SK-N-SH (cell line): ENCODE measurements at regions not wholly inside any gene's neighbourhood (a gene's known extent, or its start where the extent isn't known, plus 50 kb on each side); places are given as distances from the start of the nearest gene placed in this dataset.

Source experiments
- CTCF ChIA-PET: fragments of 300-600, 350-600 bp; formaldehyde crosslinking; extraction: SDS; loops from one replicate; lab custom pipeline; 2021; lab: Yijun Ruan, JAX
- POLR2A ChIA-PET: fragments of 350-600 bp; sonication (Branson Sonifier 250); formaldehyde crosslinking; extraction: SDS; loops from one replicate; lab custom pipeline; 2020; ENCODE audit warnings: antibody characterized with exemption, inconsistent platforms; lab: Yijun Ruan, JAX
- DNase-seq: peaks from one replicate; pipeline ENCODE4 v3.0.0; 2012
- H2AFZ ChIP-seq: fragments of 200-600 bp; sonication (generic); 2 replicates; pipeline ENCODE4 v1.8.1; 2016; ENCODE audit warnings: antibody characterized with exemption, mild to moderate bottlenecking, low read depth
- H3F3A ChIP-seq: fragments of 200-600 bp; sonication (generic); replicated peaks from 2 replicates; pipeline ENCODE3; 2016; ENCODE audit warnings: antibody characterized with exemption, mild to moderate bottlenecking; ENCODE audit not compliant: insufficient read depth
- H3K27ac ChIP-seq, 2 experiments: fragments of 200-500 bp in 1 of 2; fragments of 200-600 bp in 1 of 2; sonication (Bioruptor generic) in 1 of 2; sonication (generic), shearing (Covaris generic) in 1 of 2; 2 replicates each; pipeline versions ENCODE4 v1.5.1 to v1.6.1; 2014 to 2016; ENCODE audit warnings: low read depth in 2 of 2, inconsistent platforms in 1 of 2, low read length in 1 of 2, mild to moderate bottlenecking in 1 of 2, mixed read lengths in 1 of 2
- H3K27me3 ChIP-seq: fragments of 200-600 bp; sonication (generic), shearing (Covaris generic); 2 replicates; pipeline ENCODE4 v1.6.1; 2016; ENCODE audit warnings: mixed run types; ENCODE audit not compliant: insufficient read depth
- H3K36me3 ChIP-seq, 2 experiments: fragments of 200-500 bp in 1 of 2; fragments of 200-600 bp in 1 of 2; sonication (Bioruptor generic) in 1 of 2; sonication (generic) in 1 of 2; replicated peaks in 1 of 2; 2 replicates each; pipeline versions ENCODE3 to v1.5.1; 2014 to 2016; ENCODE audit warnings: low read length in 1 of 2, mild to moderate bottlenecking in 1 of 2; ENCODE audit not compliant: insufficient read depth in 2 of 2, control insufficient read depth in 1 of 2
- H3K4me1 ChIP-seq, 2 experiments: fragments of 200-500 bp in 1 of 2; fragments of 200-600 bp in 1 of 2; sonication (Bioruptor generic) in 1 of 2; sonication (generic), shearing (Covaris generic) in 1 of 2; 2 replicates each; pipeline versions ENCODE4 v1.5.1 to v1.6.1; 2014 to 2016; ENCODE audit warnings: low read depth in 1 of 2, low read length in 1 of 2, mixed run types in 1 of 2; ENCODE audit not compliant: insufficient read depth in 2 of 2, control insufficient read depth in 1 of 2
- H3K4me2 ChIP-seq: fragments of 200-600 bp; sonication (generic), shearing (Covaris generic); 2 replicates; pipeline ENCODE4 v1.6.1; 2017; ENCODE audit warnings: mixed run types
- H3K4me3 ChIP-seq, 2 experiments: fragments of 200-500 bp in 1 of 2; fragments of 200-600 bp in 1 of 2; sonication (Bioruptor generic) in 1 of 2; sonication (generic), shearing (Covaris generic) in 1 of 2; 2 replicates each; pipeline versions ENCODE4 v1.5.1 to v1.8.1; 2014 to 2016; ENCODE audit warnings: low read depth in 2 of 2, inconsistent platforms in 1 of 2, low read length in 1 of 2, mild to moderate bottlenecking in 1 of 2, mixed read lengths in 1 of 2, moderate library complexity in 1 of 2
- H3K79me2 ChIP-seq: fragments of 200-600 bp; sonication (generic); 2 replicates; pipeline ENCODE4 v1.8.1; 2017; ENCODE audit warnings: mild to moderate bottlenecking; ENCODE audit not compliant: insufficient read depth
- H3K9ac ChIP-seq: fragments of 200-600 bp; sonication (generic); 2 replicates; pipeline ENCODE4 v1.6.1; 2017; ENCODE audit warnings: mixed run types
- H3K9me2 ChIP-seq: fragments of 200-600 bp; sonication (generic); 2 replicates; pipeline ENCODE4 v1.6.1; 2017; ENCODE audit warnings: mixed run types
- H3K9me3 ChIP-seq: fragments of 200-600 bp; sonication (generic); 2 replicates; pipeline ENCODE4 v1.6.1; 2017; ENCODE audit warnings: mixed run types, mild to moderate bottlenecking, moderate library complexity
- H4K20me1 ChIP-seq: fragments of 200-600 bp; sonication (generic); 2 replicates; pipeline ENCODE4 v1.6.1; 2017; ENCODE audit warnings: mild to moderate bottlenecking, mixed run types; ENCODE audit not compliant: insufficient read depth
- CHD2 ChIP-seq: fragments of 150-350 bp; IDR thresholded peaks from 2 replicates; pipeline ENCODE4 v1.6.1; 2018; ENCODE audit warnings: low read length; ENCODE audit not compliant: partially characterized antibody
- FOSL2 ChIP-seq: IDR thresholded peaks from 2 replicates; pipeline ENCODE4 v1.4.0; 2012; ENCODE audit warnings: low read depth, mild to moderate bottlenecking, moderate library complexity, borderline replicate concordance
- FOXJ3 ChIP-seq: sonication (generic); formaldehyde crosslinking; IDR thresholded peaks from 2 replicates; pipeline ENCODE4 v1.5.1; 2020; ENCODE audit warnings: mild to moderate bottlenecking, missing genetic modification reagents
- IRF3 ChIP-seq: fragments of 150-350 bp; IDR thresholded peaks from 2 replicates; pipeline ENCODE4 v1.6.1; 2016; ENCODE audit warnings: mild to moderate bottlenecking, low read depth, low read length
- JUND ChIP-seq: IDR thresholded peaks from 2 replicates; pipeline ENCODE4 v1.4.0; 2012
- MEF2A ChIP-seq: IDR thresholded peaks from 2 replicates; pipeline ENCODE4 v1.4.0; 2012; ENCODE audit warnings: low read depth, borderline replicate concordance
- NRF1 ChIP-seq: IDR thresholded peaks from 2 replicates; pipeline ENCODE4 v1.6.1; 2012; ENCODE audit warnings: low read depth, mild to moderate bottlenecking, low read length
- RAD21 ChIP-seq: IDR thresholded peaks from 2 replicates; pipeline ENCODE4 v1.6.1; 2012; ENCODE audit warnings: mild to moderate bottlenecking, low read length
- RFX5 ChIP-seq: IDR thresholded peaks from 2 replicates; pipeline ENCODE4 v1.6.1; 2012; ENCODE audit warnings: mild to moderate bottlenecking, improper control_type of control experiment, low read length
- RXRA ChIP-seq: IDR thresholded peaks from 2 replicates; pipeline ENCODE4 v1.4.0; 2012; ENCODE audit warnings: low read depth, mild to moderate bottlenecking, borderline replicate concordance
- USF1 ChIP-seq: IDR thresholded peaks from 2 replicates; pipeline ENCODE4 v1.4.0; 2012; ENCODE audit warnings: low read depth, borderline replicate concordance
- YY1 ChIP-seq: IDR thresholded peaks from 2 replicates; pipeline ENCODE4 v1.4.0; 2012; ENCODE audit warnings: low read depth, mild to moderate bottlenecking
- ZBTB33 ChIP-seq: IDR thresholded peaks from 2 replicates; pipeline ENCODE4 v1.4.0; 2012; ENCODE audit warnings: low read depth, borderline replicate concordance
- WGBS: methylation state at CpG from one replicate; pipeline ENCODE4 v1.1.6; 2017; ENCODE audit warnings: low lambda C conversion rate; 5-methylcytosine and 5-hydroxymethylcytosine counted together

- H4K20me1 ChIP-seq, result no peaks in the 10 kb centered on the region
- H3K27me3 ChIP-seq, result no peaks in the 10 kb centered on the region
- WGBS, result 3% methylated on average over 1 of the region's 1 CpG
- POLR2A ChIA-PET, result no interaction called here
- CTCF ChIA-PET, result no interaction called here
- no peaks in the 10 kb centered on the region for H3K9me3 ChIP-seq
- no peaks in the 10 kb centered on the region for H3K4me1 ChIP-seq
- H2AFZ ChIP-seq, result no peak overlapping the region
- H3K9me2 ChIP-seq, result no peaks in the 10 kb centered on the region
- no peak overlapping the region for H3K27ac ChIP-seq
- no peaks in the 10 kb centered on the region for H3F3A ChIP-seq
- H3K79me2 ChIP-seq, result no peaks in the 10 kb centered on the region
- TF ChIP-seq RAD21 (no peak), YY1 (no peak), FOXJ3 (CRISPR knock-in tag) (no peak), NRF1 (no peak), MEF2A (no peak), CHD2 (no peak), ZBTB33 (no peak), RFX5 (no peak), USF1 (no peak), RXRA (no peak), FOSL2 (no peak)
- no peak overlapping the region for H3K4me3 ChIP-seq
- H3K36me3 ChIP-seq, result no peaks in the 10 kb centered on the region
- DNase-seq, result no peak
- H3K9ac ChIP-seq, result no peak overlapping the region
- no peak overlapping the region for H3K4me2 ChIP-seq
Observed at GRCh38 chr2:103451283-103451682, 689.5 kb downstream of the TMEM182 start.

- H3K36me3 ChIP-seq, result no peaks in the 10 kb centered on the region
- H3K79me2 ChIP-seq, result no peaks in the 10 kb centered on the region
- H3K9ac ChIP-seq, result no peak overlapping the region
- H4K20me1 ChIP-seq, result no peaks in the 10 kb centered on the region
- H3K27me3 ChIP-seq, result no peaks in the 10 kb centered on the region
- H3K9me3 ChIP-seq, result no peaks in the 10 kb centered on the region
- POLR2A ChIA-PET, result no interaction called here
- no peak overlapping the region for H2AFZ ChIP-seq
- no peaks in the 10 kb centered on the region for H3F3A ChIP-seq
- H3K4me3 ChIP-seq, result no peak overlapping the region
- H3K4me2 ChIP-seq, result no peak overlapping the region
- H3K9me2 ChIP-seq, result no peaks in the 10 kb centered on the region
- no peaks in the 10 kb centered on the region for H3K4me1 ChIP-seq
- no peak for DNase-seq
- CTCF ChIA-PET, result no interaction called here
- 0% methylated on average over 2 of the region's 2 CpGs for WGBS
- no peak overlapping the region for H3K27ac ChIP-seq
- TF ChIP-seq IRF3, result no peak
- no peak for TF ChIP-seq JUND
- TF ChIP-seq ZBTB33, result no peak
- TF ChIP-seq RXRA, result no peak
- TF ChIP-seq FOXJ3 (CRISPR knock-in tag), result no peak
- TF ChIP-seq CHD2, result no peak
Observed at GRCh38 chr2:103459283-103459682, 697.5 kb downstream of the TMEM182 start.
